ENCODE measurements at regions not wholly inside any gene's neighbourhood (a gene's known extent, or its start where the extent isn't known, plus 50 kb on each side); places are given as distances from the start of the nearest gene placed in this dataset.
"Not testable (repeated sequence)": the region's sequence is repeated elsewhere in the genome, so short reads cannot be mapped to it uniquely, and the experiment has no call there.

DNA sequence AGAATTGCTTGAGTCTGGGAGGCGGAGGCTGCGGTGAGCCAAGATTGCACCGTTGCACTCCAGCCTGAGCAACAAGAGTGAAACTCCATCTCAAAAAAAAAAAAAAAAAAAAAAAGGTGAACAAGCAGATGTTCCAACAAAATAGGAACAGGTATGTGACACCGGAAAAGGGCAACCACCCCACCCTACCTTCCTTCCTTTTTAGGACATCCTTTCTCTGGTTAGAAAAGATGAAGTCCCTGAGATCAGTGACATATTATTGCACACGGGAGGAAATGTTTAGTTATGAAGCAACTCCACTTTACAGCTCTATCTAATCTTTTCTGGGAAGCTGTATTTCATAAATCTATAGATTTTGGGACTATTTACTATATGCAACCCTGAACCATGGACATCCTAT lies 114.2 kb upstream of the MON1B start:
- no peak for DNase-seq

DNA sequence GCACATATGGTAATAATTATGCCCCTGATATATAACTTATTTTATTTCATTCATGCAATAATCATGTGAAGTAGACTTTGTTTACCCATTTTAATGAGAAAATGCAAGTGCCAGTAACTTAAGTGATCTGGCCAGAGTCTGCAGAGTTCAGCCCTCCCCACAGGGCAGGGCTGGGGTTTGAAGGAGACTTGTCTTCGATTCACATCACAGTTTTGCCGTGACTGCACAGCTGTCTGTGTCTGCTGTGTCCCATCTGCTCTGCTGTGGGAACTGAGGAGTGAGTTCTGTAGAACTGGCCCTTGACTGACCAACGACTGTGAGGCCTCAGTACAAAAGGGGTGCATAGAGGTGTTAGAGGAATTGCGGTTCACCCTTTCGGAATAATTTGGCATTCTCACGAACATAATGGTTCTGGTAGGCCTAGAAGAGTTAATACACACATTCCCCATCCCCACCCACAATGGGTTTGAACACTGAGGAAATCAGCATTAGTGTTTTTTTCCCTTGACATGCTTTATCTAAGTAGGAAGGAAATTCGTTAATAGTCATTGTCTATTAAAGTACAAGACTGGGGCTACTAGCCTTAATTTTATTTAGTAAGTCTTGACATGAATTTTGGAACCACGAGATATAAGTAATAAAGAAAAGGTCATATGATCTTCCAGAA lies 113.6 kb upstream of the MON1B start:
- no peak for DNase-seq

DNA sequence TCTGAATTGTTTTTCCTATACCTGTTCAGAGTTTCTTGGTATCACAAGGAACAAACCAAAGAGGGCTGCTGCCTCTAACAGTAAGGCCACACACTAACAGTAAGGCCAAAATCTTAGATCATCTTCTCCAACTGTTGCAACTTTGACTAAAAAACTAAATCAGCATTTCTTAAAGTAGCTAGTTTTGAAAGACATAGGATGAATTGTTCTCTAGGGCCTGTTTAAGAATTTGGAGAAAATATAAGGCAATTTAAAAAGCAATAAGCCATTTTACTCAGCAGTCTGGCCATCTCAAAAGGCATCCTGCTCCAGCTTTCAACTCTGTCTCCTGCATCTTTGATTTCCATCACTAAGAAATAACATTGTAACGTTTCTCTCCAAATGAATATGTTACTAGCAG lies 105.0 kb upstream of the MON1B start:
- DNase-seq: no peak

GRCh38 chr16:77090062-77090461 lies 100.9 kb upstream of the MON1B start:
- no peak for DNase-seq

- DNase-seq: no peak
Observed at GRCh38 chr16:77093309-77093708, 97.7 kb upstream of the MON1B start.

GRCh38 chr16:77093999-77094398 lies 97.0 kb upstream of the MON1B start:
- no peak for DNase-seq

- DNase-seq: no peak
Observed at GRCh38 chr16:77111056-77111565, 79.9 kb upstream of the MON1B start.

DNA sequence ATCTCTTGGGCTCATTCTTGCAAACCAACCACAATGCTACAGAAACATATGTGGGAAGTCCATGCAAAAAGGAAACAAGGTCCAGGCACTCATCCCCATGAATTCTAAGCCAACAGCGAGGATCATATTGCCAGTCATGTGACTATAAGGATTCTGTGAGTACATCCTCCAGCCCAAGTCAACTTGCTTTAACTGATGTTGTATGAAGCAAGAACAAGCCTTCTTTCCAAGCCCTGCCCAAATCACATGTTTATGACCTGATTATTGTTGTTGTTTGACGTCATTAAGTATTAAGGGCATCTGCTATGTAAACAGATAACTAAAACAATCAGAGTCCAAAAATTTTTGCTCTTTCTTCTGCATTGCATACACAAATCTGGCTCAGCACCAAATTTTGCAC lies 78.2 kb upstream of the MON1B start:
- no peak for DNase-seq

GRCh38 chr16:77113835-77114234 lies 77.2 kb upstream of the MON1B start:
- DNase-seq: no peak

DNA sequence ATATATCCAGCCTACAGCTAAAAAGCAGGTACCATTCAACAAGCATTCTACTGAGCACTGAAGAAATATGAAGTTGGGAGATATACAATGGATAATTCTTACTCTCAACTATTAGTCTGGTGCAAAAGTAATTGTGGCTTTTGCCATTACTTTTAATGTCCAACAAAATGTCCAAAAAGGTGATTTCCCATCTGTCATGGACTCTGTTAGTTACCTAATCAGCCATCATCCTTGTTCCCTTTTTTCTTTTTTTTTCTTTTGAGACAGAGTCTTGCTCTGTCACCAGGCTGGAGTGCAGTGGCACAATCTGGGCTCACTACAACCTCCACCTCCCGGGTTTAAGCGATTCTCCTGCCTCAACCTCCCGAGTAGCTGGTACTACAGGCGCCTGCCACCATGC lies 76.6 kb upstream of the MON1B start:
- not testable (repeated sequence) for DNase-seq

DNA sequence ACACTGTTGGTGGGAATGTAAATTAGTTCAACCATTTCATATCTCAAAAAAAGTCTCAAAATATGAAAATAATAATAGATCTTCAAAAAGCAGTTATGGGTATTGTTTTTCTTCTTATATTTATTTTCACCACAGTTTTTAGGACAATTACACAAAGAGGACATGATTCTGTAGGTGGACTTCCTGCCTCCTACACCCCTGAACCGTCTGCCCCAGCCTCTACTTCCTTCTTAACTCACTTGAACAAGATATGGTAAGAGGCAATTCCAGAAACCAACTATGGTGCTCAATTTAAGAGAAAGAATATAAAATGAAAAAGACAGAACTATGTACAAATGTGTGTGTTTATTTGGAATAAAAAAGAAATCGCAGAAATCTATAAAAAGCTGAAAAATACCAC lies 74.1 kb upstream of the MON1B start:
- no peak for DNase-seq

DNA sequence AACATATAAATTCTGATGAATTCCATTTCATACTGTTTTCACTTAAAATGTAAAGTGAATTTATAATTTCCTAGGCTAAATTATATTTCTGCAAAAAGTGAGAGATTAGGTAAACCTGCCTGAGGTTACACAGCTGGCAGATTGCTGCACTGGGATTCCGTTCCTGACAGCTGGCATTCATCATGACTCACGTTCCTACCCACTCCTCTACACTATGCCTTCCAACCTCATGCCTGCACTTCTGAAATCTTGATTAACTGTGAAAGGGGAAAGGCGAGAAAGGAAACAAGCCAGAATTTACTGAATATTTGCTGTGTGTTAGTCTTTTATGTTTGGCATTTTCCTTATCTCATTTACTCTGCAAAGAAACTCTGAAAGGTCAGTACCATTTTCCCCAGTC lies 73.3 kb upstream of the MON1B start:
- no peak for DNase-seq

- no peak for DNase-seq
Observed at GRCh38 chr16:77131398-77131797, 59.6 kb upstream of the MON1B start.

- DNase-seq: no peak
Observed at GRCh38 chr16:77132051-77132618, 58.9 kb upstream of the MON1B start.

DNA sequence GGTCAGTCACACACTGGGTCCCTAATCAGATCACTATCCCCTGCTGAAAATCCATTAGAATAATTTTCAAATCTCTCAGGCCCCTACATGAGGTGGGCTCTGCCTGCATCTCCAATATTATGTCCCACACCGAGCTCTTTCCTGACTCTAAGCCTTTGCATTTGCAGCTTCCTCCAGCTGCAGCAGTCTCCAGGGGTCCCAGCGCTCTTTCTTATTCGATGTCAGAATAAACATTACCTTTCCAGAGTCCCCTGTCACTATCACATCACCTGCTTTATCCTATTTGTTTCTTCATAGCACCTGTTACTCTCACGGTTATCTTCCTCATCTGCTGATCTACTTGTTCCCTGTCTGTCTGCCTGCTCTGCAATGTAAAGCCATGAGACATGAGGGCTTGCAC lies 57.3 kb upstream of the MON1B start:
- no peak for DNase-seq

DNA sequence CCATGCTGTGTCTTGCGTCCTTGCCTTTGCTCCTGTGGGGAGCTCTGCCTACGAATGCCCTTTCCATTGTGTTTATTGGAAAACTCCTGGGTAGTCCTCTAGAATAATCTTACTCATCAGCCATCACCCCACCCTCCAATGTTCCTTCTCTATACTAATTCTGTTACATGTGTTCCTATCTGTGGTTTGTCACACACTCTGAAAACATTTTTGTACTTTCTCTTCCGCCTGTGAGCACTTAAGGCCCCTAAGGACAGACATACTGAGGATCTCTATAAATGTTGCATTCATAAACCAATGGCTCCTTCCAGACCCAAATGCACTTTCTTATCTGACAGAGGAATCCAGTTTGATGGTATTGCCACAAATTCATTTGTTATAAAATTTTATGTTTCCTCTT lies 53.9 kb upstream of the MON1B start:
- DNase-seq: no peak
